ENCODE measurements at regions not wholly inside any gene's neighbourhood (a gene's known extent, or its start where the extent isn't known, plus 50 kb on each side); places are given as distances from the start of the nearest gene placed in this dataset.

DNA sequence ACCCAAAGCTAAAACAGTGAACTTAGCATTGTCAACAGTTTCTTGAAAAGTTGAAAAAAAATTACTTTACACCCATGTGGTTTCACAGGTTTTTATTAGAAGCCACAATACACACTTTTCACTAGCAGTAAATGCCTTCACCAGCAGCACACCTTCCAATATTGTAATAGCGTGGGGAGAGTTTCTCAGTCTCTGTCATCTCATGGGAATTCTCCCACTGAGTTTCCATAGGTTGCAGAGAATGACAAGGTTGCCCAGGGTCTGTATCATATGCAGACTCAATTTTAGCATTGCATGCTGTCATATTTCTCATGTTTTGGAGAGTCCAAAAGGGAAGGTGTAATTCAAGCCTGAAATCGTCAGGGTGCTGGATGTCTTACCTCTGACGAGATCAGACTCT is 486.1 kb upstream of the TENM3 start:
- TF ChIP-seq, protein P1, sequence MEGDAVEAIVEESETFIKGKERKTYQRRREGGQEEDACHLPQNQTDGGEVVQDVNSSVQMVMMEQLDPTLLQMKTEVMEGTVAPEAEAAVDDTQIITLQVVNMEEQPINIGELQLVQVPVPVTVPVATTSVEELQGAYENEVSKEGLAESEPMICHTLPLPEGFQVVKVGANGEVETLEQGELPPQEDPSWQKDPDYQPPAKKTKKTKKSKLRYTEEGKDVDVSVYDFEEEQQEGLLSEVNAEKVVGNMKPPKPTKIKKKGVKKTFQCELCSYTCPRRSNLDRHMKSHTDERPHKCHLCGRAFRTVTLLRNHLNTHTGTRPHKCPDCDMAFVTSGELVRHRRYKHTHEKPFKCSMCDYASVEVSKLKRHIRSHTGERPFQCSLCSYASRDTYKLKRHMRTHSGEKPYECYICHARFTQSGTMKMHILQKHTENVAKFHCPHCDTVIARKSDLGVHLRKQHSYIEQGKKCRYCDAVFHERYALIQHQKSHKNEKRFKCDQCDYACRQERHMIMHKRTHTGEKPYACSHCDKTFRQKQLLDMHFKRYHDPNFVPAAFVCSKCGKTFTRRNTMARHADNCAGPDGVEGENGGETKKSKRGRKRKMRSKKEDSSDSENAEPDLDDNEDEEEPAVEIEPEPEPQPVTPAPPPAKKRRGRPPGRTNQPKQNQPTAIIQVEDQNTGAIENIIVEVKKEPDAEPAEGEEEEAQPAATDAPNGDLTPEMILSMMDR (IDR thresholded peaks at IDR 0.05; ENCODE audit: low read depth, low read length): no peak
- DNase-seq: no peak
- no peaks in the 10 kb centered on the region for H3K27me3 ChIP-seq

DNA sequence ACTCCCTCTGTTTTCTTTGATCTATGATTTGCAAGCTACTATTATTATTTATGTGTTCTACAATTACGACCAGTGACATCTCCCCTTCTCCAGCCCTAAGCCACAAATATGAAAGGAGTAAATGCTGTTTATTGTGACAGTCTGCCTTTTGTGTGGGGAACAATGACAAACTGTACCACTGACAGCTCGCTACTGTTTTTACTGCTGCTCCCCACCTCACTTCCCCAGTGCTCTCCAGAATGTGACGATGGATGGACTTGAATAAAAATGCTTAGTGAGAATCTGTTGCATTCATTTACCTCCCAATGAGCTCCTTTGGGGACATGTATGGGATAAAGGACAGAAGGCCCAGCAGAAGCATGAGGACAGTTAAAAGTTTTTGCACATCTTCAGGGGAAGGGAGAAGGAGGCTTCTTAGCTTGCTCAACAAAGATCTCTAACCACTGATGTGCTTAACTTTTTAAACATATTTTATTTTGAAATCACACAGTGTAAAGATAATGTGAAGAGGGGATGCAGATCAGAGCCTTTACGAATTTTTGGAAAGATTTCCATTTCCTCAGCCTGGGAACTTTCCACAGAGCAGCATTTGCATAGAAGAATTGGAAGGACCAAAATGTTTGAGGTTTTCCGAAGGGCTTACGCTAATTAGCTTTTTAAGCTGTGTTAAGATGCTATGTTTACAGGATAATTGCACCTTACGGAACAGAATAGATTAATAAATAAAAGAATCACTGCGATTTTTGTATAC is 485.1 kb upstream of the TENM3 start:
- H3K27me3 ChIP-seq: no peaks in the 10 kb centered on the region
- no peak for DNase-seq
- TF ChIP-seq, protein P1 (IDR thresholded peaks at IDR 0.05; ENCODE audit: low read depth, low read length): no peak

More for the DNA sequence above, 486.1 kb upstream of the TENM3 start:
- Histone ChIP-seq H3K4me1 (0 out of 2 replicates have a peak, but pooled peaks cover 3% of the 10 kb centered on the region), H3K36me3 (no peaks in the 10 kb centered on the region), H3K9me3 (no peaks in the 10 kb centered on the region), H3K4me3 (ENCODE audit: low read depth, low read length) (no peak overlapping the region)

DNA sequence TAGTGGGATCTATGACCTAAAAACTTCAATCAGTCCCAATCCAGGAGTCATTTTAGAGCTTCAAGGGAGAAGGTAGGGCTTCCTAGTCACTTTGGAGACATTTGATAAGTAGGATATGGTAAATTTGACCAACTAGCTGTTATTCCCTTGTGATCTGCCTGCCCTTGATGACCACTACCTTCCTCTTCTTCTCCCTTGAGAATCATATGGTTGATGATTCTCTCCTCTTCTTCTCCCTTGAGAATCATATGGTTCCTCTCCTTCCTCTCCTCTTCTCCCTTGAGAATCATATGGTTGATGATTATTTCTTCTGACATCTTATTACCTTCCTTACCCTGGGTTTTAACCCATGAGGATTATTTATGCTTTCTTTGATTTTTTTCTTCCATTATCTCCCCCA is 482.6 kb upstream of the TENM3 start:
- H3K4me1 ChIP-seq: no peaks in the 10 kb centered on the region
- no peaks in the 10 kb centered on the region for H3K27me3 ChIP-seq
- no peaks in the 10 kb centered on the region for H3K9me3 ChIP-seq
- no peak overlapping the region for H3K4me3 ChIP-seq (ENCODE audit: low read depth, low read length)
- no peaks in the 10 kb centered on the region for H3K36me3 ChIP-seq
- TF ChIP-seq, protein P1 (IDR thresholded peaks at IDR 0.05; ENCODE audit: low read depth, low read length): no peak
- DNase-seq: no peak

More for the DNA sequence above, 485.1 kb upstream of the TENM3 start:
- H3K4me1 ChIP-seq: 0 out of 2 replicates have a peak, but pooled peaks cover 2% of the 10 kb centered on the region
- H3K4me3 ChIP-seq (ENCODE audit: low read depth, low read length): no peak overlapping the region
- no peaks in the 10 kb centered on the region for H3K36me3 ChIP-seq
- H3K9me3 ChIP-seq: no peaks in the 10 kb centered on the region

DNA sequence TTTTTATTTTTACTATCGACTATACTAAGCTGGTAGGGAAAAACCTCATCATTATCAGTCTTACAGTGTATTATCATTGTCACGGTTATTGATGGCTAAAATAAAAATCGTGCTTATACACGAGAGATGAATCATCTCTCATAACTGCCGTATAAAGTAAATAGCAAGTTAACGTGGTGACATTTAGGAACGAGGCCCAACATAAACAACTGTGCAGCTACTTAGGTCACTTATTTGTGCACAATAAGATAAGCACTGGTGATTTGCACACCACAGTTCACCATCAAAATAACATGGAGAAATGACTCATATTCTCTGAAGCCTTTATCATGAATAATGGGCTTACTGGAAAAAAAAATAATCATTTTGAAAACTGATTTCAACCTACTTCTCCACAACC is 482.0 kb upstream of the TENM3 start:
- Histone ChIP-seq H3K9me3 (no peaks in the 10 kb centered on the region), H3K4me3 (ENCODE audit: low read depth, low read length) (no peak overlapping the region), H3K36me3 (no peaks in the 10 kb centered on the region), H3K27me3 (no peaks in the 10 kb centered on the region), H3K4me1 (no peaks in the 10 kb centered on the region)
- TF ChIP-seq, protein P1 (IDR thresholded peaks at IDR 0.05; ENCODE audit: low read depth, low read length): no peak
- DNase-seq: no peak

DNA sequence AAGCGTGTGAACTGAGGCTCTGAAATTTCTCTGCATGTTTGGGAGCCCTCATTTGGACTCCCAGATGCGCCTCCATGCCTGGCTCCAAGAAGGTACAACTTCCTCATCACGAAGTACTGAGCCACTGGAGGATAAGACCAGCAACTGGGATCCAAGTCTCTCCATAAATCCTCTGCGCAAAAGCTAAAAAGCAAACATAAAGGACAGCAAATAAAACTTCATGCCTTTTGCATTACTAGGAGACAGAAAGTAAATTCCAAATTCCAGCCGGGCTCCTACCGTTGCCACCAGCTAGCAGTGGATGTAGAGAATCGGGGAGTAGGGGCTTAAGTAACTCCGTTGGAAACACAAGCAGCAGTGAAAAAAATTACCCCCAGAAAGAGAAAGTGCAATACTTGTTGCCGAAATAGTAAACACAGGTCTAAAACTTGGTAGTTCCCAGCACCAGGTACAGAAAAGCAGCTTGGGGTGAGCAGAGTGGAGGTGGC is 477.1 kb upstream of the TENM3 start:
- TF ChIP-seq, protein P1 (IDR thresholded peaks at IDR 0.05; ENCODE audit: low read depth, low read length): no peak
- Histone ChIP-seq H3K36me3 (no peaks in the 10 kb centered on the region), H3K9me3 (no peaks in the 10 kb centered on the region), H3K4me3 (ENCODE audit: low read depth, low read length) (no peak overlapping the region), H3K4me1 (no peaks in the 10 kb centered on the region), H3K27me3 (no peaks in the 10 kb centered on the region)
- DNase-seq: no peak

DNA sequence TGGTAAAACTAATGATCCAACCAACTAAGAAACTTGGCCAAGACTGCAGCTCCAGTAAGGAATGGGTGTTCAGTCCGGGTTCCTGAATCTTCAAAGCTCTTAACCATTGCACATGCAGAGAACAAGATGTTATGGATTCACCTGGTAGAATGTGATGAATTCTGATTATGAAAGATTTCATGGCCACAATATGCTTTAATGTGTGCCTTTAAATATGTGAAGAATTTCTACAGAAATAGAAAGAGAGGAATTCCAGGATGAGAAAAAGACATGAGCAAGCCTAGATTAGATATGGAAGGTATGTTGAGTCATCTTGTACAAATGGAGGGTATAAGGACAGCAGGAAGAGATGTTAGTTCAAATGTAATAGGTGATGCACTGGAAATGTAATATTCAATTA is 472.2 kb upstream of the TENM3 start:
- no peak for DNase-seq
- Histone ChIP-seq H3K36me3 (no peaks in the 10 kb centered on the region), H3K4me3 (ENCODE audit: low read depth, low read length) (no peak overlapping the region), H3K4me1 (no peaks in the 10 kb centered on the region), H3K9me3 (no peaks in the 10 kb centered on the region), H3K27me3 (no peaks in the 10 kb centered on the region)
- TF ChIP-seq, protein P1 (IDR thresholded peaks at IDR 0.05; ENCODE audit: low read depth, low read length): no peak
